ENCODE measurements at regions not wholly inside any gene's neighbourhood (a gene's known extent, or its start where the extent isn't known, plus 50 kb on each side); places are given as distances from the start of the nearest gene placed in this dataset.
A peak's percentile ranks its signal among the peaks of the same experiment; 100 is the strongest.

- H3K4me3 ChIP-seq (ENCODE audit: insufficient read depth, low read depth, low read length) = no peak overlapping the region
- intact Hi-C loops (cut with micrococcal nuclease) = loop anchor here (5.0 kb wide), 2 partner anchors 172 to 183 kb away; no protein-coding TSS in a partner anchor
- DNase-seq = peak; percentile 44
Observed at GRCh38 chrX:39903937-39904336, 193.8 kb downstream of the BCOR start.

More at GRCh38 chrX:39903937-39904336, 193.8 kb downstream of the BCOR start:
- POLR2A ChIA-PET (ENCODE audit: unreplicated experiment) = no interaction called here
- Histone ChIP-seq H3K9me3 (ENCODE audit: control insufficient read depth, insufficient read depth, low read length) (no peaks in the 10 kb centered on the region), H3K4ac (ENCODE audit: low read depth, low read length) (peak overlapping the region; percentile 76), H3K27ac (ENCODE audit: insufficient read depth, low read length) (no peak overlapping the region), H3K18ac (ENCODE audit: low read depth, low read length) (peak overlapping the region; percentile 20; the same call in 1 of the 2 replicates), H4K20me1 (ENCODE audit: insufficient read depth, low read length) (no peaks in the 10 kb centered on the region; the same call in 1 of the 2 replicates), H2BK5ac (ENCODE audit: low read depth, low read length, poor library complexity, severe bottlenecking) (peak overlapping the region; percentile 48), H3K36me3 (ENCODE audit: control insufficient read depth, insufficient read depth, low read length) (no peaks in the 10 kb centered on the region), H4K5ac (ENCODE audit: low read depth, low read length) (no peak overlapping the region; the same call in 1 of the 2 replicates), H3K23ac (ENCODE audit: low read depth, low read length) (no peak overlapping the region), H3K4me2 (ENCODE audit: low read depth, low read length) (no peak overlapping the region), H2BK120ac (ENCODE audit: low read depth, low read length) (peak overlapping the region; percentile 49), H3K9ac (ENCODE audit: low read depth, low read length) (no peak overlapping the region), H4K91ac (ENCODE audit: insufficient read depth, low read depth, low read length) (peak overlapping the region; percentile 30; the same call in 1 of the 2 replicates), H4K8ac (ENCODE audit: low read depth in 2 of 2, low read length in 2 of 2) (peak overlapping the region in 1 of 2 experiments; percentile 48; a peak in 2 of 4 replicates), H3K9me1 (ENCODE audit: insufficient read depth, low read length) (peaks cover 6% of the 10 kb centered on the region; the same call in 1 of the 2 replicates), H3K79me1 (ENCODE audit: low read depth in 1 of 2, low read length in 2 of 2) (no peaks in the 10 kb centered on the region), H3K4me1 (ENCODE audit: control insufficient read depth, insufficient read depth, low read length) (peaks cover 20% of the 10 kb centered on the region), H2BK20ac (ENCODE audit: low read depth, low read length) (peak overlapping the region; percentile 38), H3K14ac (replicated peaks; ENCODE audit: low read depth, low read length) (0 out of 2 replicates have a peak overlapping the region, but pooled peaks have one; percentile 4), H3K56ac (ENCODE audit: extremely low read depth, insufficient read depth, low read length) (no peak overlapping the region), H2AFZ (replicated peaks; ENCODE audit: low read length, poor library complexity) (no peak overlapping the region), H2BK15ac (ENCODE audit: low read depth, low read length) (peak overlapping the region; percentile 15; the same call in 1 of the 3 replicates), H2AK9ac (replicated peaks; ENCODE audit: low read depth, low read length, poor library complexity) (no peak overlapping the region), H3K27me3 (ENCODE audit: control insufficient read depth, insufficient read depth, low read length) (no peaks in the 10 kb centered on the region; the same call in 1 of the 2 replicates), H2AK5ac (ENCODE audit: low read depth, low read length) (peak overlapping the region; percentile 20)
- dilution Hi-C loops (cut with HindIII; ENCODE audit: low sequenced_read_pairs, unreplicated experiment) = no loop called here
- CTCF ChIA-PET = interaction anchor here (0.6 kb wide), 2 partner anchors 56 to 1449 kb away, joined by 3 read pairs; no protein-coding TSS in a partner anchor
- no peak for ATAC-seq (ENCODE audit: low read depth)
- TF ChIP-seq MAZ (IDR thresholded peaks at IDR 0.05; ENCODE audit: borderline replicate concordance, low read depth, low read length) (no peak), MAFK (IDR thresholded peaks at IDR 0.05; ENCODE audit: low read depth, low read length) (no peak)
- BruUV-seq (replicated peaks) = no TSS peak
- WGBS, 2 experiments (ENCODE audit: extremely low coverage in 2 of 2, insufficient read length in 1 of 2) = no CpG with 5 or more reads among the region's 4 CpGs
- in situ Hi-C loops (cut with MboI; ENCODE audit: low sequenced_read_pairs) = no loop called here

Data from IMR-90 (cell line).